HG03575 (cell line): ENCODE measurements at regions not wholly inside any gene's neighbourhood (a gene's known extent, or its start where the extent isn't known, plus 50 kb on each side); places are given as distances from the start of the nearest gene placed in this dataset.
"Not testable (repeated sequence)": the region's sequence is repeated elsewhere in the genome, so short reads cannot be mapped to it uniquely, and the experiment has no call there.

ENCODE experiments used
- ATAC-seq: cut with Tn5 transposase; IDR thresholded peaks from one replicate; pipeline ENCODE4 v1.9.1; 2021; ENCODE audit not compliant: unreplicated experiment, insufficient number of reproducible peaks, low FRiP score; ENCODE audit errors: extremely low read depth

DNA sequence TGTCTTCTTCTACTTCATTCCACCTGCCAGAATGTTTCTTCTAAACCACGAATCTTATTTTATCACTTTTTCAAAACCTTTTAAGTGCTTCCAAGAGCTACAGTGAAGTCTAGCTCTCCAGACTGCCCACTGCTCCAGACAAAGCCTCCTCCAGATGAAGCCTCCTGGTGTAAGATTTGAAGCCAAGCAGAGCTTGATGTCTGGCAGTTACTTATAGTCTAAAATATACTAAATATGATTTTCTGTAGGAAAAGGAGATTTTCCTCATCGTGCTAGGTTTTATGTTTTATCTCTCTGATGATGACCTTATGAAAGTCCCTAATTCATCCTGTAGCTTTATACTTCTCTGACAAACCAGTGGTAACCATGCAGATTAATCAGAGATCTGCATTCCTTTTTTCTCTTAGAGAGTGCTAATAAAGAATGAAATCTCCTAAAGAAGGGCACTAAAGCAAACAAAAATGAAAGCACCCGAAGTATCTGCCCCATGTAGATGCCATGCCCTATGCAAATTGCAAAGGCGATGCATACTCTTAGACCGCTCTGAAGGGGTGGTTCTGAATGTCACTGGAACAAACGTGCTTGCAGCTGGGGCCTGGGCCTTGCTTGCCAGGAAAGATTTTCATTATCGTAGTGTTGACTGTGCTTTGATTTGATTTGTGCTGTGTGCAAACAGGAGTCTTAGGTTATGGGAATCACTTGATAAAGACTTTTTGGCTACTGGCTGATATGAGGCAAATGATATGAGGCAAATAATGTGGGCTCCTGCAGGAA is 314.2 kb downstream of the PID1 start:
- ATAC-seq = no peak

DNA sequence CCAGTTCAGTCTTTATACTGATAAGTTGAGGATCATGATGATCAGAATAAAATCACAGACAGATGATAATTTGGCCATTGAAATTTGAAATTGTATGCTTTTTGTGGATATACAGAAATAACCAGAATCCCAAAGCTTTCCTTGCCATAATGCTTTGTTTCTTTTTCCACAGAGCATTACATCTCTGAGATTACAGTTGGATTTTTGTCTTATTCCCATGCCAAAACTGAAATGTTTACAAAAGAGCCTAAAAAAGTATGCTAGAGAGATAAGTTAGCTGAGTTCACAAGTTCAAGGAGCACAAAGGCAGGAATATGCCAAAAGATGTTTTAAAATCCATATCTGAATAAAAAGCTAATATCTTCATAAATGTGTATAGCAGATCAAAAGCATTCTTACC is 321.3 kb downstream of the PID1 start:
- no peak for ATAC-seq

DNA sequence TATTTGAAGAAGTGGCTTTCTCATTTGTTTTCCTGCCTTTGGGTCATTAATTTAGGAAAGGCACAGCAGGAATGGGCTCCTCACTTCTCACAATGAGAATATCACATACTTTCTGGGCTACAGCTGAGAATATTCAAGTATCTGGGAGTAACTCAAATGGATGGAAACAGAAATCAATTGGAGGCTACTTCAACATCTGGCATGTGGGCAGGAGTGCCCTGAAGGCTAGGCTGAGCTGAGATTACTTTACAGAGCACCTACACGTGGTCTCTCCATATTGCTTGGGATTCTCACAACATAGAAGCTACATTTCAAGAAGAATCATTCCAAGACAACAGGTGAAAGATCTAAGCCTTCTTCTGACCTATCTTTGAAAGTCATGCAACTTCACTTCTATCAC is 325.4 kb downstream of the PID1 start:
- ATAC-seq = no peak

DNA sequence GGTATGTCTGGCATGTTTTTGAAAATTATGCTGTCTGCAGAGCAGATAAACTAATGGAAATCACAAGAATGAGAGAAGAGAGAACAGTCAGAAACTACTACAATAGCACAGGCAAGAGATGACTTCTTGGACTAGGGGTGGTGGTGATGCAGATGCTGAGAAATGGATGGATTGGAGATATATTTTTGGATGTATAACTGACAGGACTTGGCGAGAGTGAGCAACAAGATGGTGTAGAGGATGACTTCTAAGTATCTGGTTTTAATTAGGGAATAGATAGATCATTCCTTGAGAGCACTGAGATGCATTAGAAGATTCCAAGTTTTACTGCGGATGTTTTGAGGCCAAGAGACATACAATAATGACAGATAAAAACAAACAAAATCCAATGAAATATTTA is 328.2 kb downstream of the PID1 start:
- no peak for ATAC-seq

DNA sequence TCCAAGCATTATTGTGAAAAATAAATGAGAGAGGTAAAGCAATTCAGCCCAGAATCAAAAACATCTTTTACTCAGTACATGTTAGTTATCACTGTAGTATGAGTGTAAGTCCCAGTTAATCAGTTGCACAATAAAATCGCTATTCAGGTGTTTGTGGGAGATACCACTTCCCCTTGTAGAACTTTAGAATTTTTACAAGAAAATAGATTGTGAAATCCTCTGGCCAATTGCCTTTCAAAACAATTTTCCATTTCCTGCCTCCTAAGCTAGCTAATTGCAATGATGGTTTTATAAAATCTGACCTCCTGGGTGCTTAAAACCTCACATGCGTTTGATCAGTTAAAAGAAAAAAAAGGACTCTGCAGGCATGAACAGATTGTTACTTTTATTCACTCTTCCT is 332.5 kb downstream of the PID1 start:
- ATAC-seq = no peak

DNA sequence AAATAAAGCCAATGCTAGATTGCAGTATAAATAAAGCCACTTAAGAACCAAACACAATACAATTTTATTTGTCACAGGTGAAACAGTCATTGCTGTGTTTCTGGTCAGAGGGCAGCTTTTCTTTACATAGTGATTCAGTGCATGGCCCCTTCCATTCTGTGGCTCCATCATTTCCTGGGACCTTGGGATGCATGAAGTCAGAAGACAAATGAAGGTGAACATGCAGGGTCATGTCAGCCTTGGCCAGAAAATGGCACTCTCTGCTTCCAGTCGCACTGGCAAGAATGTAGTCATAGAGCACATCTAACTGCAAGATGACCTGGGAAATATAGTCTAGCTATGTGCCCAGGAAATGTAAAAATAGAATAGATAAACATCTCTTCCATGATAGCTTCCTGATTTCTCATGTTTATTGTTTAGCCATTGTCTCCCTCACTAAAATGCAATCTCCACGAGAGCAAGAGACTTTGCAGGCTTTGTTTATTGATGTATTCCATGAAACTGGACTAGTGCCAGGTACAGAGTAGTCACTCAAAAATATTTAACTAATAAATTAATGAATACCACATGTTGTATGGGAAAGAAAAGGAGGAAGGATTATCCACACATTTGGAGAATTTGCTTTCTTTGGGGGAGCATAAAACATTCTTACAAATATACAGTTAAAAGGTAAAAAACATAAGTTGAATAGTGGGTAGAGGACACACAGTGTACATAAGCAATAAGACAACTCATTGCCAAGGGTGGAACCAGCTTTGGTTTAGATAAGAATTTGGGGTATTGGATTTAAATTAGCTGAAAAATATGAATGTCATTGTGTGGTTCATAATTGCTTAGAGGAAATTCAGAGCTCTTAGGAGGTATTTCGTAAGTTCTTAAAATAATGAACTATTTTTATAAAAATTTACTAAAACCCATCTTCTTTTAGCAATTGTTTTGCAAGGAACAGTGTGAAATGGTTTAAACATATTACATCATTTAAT is 343.8 kb downstream of the PID1 start:
- no peak for ATAC-seq

DNA sequence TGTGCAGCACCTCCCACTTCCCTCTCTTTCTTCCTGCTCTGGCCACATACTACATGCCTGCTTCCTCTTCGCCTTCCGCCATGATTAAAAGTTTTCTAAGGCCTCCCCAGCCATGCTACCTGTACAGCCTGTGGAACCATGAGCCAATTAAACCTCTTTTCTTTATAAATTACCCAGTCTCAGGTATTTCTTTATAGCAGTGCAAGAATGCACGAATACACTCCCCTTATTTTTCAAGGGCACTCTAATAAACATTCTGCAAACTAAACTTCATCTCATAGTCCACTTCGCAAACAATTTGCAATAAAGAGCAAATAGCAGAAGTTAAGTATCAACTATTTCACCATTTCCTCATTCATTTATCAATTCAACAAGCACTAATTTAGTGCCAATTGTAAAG is 351.3 kb downstream of the PID1 start:
- ATAC-seq = no peak

DNA sequence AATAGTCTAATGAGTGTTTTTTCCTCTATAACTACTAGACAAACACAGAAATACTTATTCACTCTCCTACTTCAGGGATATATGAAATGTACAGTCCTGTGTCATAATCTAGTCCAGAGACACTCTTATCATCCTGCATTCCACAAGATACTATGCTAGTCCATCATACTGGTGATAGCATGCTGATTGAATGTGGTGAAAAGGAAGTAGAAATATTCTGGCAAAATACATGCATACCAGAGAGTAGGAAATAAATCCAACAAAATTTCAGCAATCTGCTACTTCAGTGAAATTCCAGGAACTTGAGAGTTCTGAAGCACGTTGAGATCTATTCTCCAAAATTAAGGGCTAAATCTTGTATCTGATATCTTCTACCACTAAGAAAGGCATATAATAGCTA is 353.9 kb downstream of the PID1 start:
- no peak for ATAC-seq

DNA sequence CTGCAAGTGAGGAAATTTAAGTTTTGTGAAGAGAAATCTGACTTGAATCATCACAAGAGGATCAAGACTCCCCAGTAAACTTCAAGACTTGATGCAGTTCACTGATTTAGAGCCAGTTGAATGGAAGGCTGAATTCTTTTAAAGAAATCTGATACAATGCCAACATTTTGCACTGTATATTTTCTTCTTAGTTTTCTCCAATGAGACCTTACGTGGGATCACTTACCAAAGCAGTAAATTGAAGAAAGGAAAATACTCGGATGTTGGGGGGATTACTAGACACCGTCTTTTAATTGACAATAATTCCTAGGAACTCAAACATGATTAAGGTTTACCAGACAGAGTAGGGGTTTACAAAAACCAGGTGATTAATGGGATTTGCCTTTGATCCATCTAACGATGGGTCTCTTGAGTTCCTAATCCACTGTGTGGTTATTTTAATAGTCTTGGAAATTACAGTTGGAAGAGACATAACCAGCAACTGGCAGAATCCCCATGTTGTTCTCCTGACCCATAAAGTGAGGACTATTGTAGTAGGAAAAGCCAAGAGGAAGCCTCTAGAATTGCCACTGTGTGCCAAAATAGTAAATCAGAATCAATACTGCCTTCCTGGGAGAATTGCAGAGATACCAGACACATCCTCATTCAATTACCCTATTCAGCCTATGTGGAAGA is 354.5 kb downstream of the PID1 start:
- ATAC-seq = no peak

DNA sequence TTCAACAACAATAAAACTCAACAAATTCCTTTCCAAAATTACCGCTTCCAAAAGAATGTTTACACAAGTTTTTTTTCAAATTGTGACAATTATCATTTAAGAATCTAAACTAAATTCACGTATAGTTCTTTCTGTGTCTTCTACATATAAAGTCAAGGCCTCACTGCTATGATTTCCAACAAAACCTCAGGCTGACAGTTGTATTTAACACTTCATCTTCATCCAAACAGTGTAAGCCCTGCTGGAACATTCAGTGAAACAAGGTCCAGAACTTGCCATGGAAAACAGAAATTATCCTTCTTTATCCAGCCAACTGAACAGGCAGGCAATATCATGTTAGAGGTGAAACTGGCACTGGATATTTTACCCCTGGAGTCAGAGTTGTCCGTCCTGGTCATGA is 357.9 kb downstream of the PID1 start:
- ATAC-seq = no peak

DNA sequence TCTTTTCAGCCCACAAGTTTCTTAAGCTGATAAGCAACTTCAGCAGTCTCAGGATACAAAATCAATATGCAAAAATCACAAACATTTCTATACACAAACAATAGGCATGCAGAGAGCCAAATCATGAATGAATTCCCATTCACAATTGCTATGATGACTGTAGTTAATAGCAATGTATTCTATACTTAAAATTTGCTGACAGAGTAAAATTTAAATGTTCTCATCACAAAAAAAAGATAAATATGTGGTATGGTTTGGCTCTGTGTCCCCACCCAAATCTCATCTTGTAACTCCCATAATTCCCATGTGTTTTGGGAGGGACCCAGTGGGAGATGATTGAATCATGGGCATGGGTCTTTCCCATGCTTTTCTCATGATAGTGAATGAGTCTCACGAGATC is 360.2 kb downstream of the PID1 start:
- not testable (repeated sequence) for ATAC-seq

DNA sequence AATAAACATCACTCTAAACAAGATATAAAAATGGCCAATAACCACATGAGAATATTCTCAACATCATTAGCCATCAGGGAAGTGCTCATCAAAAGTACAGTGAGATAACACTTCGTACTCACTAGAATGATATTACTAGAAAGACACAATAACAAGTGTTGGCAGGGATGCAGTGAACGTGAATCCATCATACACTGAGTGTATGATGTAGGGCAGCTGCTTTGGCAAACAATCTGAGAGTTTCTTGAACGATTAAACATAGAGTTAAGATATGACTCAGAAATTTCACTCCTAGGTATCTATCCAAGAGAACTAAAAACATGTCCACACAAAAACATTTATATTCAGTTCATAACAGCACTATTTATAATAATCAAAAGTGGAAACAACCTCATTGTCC is 368.9 kb downstream of the PID1 start:
- no peak for ATAC-seq

DNA sequence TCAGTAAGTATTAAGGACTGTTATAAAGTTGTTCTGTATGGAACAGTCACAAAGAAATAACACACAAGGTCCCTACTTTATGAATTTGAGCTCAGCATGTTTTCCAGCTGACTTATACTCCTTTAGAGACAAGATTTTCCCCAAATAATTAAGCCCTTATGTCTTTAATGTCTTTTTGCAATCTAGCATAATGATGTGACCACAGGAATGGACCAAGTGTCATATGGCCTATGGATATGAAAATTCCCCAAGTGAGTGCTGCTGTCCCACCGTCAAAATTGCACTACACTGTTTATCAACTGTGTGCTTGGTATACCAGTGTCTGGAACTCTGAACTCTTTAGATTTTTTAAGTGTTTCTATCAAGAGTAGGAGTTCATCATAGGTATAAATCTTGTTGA is 369.6 kb downstream of the PID1 start:
- no peak for ATAC-seq

DNA sequence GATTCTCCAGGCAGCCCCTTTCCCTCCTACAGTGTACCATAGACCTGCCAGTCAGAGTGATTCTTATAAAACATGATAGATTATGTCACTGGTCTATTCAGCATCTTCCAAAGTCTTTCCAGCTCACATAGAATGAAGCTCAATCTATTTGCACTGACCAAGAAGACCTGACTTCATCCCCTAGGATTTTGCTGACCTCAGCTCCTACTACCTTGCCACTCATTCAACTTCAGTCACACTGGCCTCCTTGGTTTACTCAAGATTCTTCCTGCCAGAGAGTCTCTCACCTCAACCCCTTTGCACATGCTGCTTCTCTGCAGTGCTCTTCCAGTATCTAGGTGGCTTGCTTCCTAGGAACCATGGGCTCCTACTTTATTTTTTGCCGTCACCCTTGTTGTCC is 392.9 kb downstream of the PID1 start:
- ATAC-seq = no peak

DNA sequence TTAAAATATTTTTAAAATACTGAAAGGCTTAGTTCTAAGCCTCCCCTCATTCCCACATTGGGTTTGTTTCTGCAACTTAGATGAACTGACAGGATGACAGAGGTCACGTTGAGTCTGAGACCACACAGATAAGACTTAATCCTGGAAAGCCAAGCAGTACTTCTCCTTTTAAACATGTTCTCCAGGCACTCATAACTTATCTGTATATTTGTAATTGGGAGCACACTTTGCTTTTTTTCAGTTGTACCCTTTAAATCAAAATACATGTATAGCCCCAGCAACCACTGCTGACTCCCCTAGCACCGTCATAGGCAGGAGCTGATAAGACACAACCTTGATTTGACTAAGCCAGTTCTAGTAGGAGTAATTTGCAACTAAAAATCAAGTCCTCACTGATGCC is 394.8 kb downstream of the PID1 start:
- ATAC-seq = no peak

DNA sequence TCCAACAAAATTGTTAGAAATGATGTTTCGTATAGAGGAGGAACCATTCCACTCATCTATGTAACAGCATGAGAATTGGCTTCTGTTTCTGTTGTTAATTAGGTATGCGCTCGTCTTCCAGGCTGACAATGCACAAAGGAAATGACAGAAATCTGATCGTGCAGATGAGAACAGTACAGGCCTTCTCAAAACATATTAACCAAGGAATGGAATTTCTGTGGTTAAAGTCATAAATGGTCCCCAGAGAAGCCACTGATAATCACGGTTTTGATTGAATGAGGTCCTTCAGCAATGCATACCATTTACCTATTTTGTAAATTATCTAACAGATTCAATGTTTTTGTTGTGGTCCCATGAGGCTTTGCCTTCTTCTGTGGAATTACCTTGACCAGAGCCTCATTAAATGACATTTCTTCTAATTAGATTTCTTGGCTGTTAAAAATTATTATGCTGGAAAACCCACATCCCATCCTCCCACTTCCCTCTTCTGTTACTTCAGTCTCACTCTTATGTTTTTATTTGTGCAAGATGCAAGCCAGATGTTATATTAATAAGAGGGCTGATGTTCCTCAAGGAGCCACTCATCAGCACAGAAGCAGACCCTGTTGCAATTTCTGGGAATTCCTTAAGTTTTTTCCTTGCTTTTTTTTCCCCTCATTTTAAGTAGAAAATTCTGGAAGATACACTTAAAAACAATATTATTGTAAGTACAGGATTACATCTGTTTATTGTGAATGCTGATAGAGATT is 395.8 kb downstream of the PID1 start:
- no peak for ATAC-seq

DNA sequence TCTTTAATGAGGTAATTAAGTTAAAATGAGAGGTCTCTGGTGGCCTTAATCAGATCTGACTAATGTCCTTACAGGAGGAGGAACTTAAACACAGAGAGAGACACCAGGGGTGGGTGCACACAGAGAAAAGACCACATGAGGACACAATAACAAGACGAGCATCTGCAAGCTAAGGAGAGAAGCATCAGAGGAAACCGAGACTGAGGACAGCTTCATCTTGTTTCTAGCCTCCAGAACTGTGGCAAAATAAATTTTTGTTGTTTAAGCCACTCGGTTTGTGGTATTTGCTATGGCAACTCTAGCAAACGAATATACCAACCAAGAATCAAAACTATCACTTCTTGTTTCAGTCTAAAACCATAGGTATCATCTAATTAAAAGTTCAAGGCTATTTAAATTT is 400.1 kb downstream of the PID1 start:
- no peak for ATAC-seq

DNA sequence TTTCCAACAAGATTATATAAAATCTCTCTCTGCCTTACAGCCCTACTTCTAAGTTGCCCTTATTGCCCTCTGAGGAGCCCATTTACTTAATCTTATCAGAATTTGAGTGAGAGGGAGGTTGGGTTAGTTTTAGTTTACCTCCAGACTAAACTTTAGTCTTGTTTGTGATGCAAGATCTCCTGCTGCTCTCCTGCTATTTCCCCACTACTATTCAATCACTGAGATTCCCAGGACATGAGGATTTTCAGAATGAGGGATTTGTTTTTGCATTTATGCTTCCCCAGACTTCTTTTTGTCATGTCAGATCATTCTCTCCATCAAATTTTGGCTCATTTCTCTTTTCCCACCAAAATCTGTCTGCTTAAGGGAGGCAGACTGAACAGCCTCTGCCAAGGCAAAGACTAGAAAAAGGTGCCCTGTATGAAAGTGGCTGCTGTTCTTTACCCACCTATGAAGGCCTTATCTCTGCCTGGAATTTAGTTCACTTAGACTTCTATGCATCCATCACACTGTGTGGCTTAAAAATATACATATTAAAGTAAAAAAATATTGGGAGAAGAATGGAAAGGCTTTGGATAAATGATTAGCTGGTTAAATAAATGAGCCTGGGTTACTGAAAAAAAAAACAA is 401.3 kb downstream of the PID1 start:
- ATAC-seq = no peak

DNA sequence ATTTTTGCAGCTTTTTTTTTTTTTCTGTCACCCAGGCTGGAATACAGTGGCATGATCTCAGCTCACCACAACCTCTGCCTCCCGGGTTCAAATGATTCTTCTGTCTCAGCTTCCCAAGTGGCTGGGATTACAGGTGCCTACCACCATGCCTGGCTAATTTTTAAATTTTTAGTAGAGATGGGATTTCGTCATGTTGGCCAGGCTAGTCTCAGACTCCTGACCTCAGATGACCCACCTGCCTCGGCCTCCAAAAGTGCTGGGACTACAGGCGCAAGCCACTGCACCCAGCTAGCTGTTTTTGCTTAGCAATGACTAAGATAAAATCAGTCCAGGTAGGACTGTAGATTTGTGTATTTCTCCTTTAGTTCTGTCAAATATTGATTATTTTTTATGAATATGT is 403.7 kb downstream of the PID1 start:
- ATAC-seq = no peak
